H9 (cell line): ENCODE measurements at regions not wholly inside any gene's neighbourhood (a gene's known extent, or its start where the extent isn't known, plus 50 kb on each side); places are given as distances from the start of the nearest gene placed in this dataset.

Experiments used
- DNase-seq: peaks from one replicate; pipeline ENCODE4 v3.0.0-alpha.2; 2017
- H2AFZ ChIP-seq: one replicate; pipeline ENCODE4 v1.6.1; 2013; ENCODE audit warnings: mild to moderate bottlenecking, low read length, control low read depth, moderate library complexity
- H2AK5ac ChIP-seq: 2 replicates; pipeline ENCODE4 v1.6.1; 2013; ENCODE audit warnings: low read length, control low read depth, mixed read lengths; ENCODE audit not compliant: insufficient read length
- H2BK120ac ChIP-seq: one replicate; pipeline ENCODE4 v1.6.1; 2013; ENCODE audit warnings: low read depth, mild to moderate bottlenecking, low read length, control low read depth, inconsistent platforms; ENCODE audit not compliant: poor library complexity, severe bottlenecking
- H2BK12ac ChIP-seq: 2 replicates; pipeline ENCODE4 v1.6.1; 2013; ENCODE audit warnings: low read length, control low read depth, mixed read lengths, low read depth; ENCODE audit not compliant: insufficient read length
- H2BK15ac ChIP-seq: 2 replicates; pipeline ENCODE4 v1.6.1; 2013; ENCODE audit warnings: low read depth, low read length, control low read depth
- H2BK20ac ChIP-seq: one replicate; pipeline ENCODE4 v1.6.1; 2013; ENCODE audit warnings: low read depth, mild to moderate bottlenecking, low read length, control low read depth, inconsistent platforms; ENCODE audit not compliant: poor library complexity, severe bottlenecking
- H2BK5ac ChIP-seq: 2 replicates; pipeline ENCODE4 v1.6.1; 2013; ENCODE audit warnings: low read length, control low read depth, mixed read lengths; ENCODE audit not compliant: insufficient read length
- H3K14ac ChIP-seq: 2 replicates; pipeline ENCODE4 v1.6.1; 2013; ENCODE audit warnings: low read length, control low read depth; ENCODE audit not compliant: insufficient read depth
- H3K18ac ChIP-seq: 2 replicates; pipeline ENCODE4 v1.6.1; 2013; ENCODE audit warnings: low read depth, mild to moderate bottlenecking, mixed read lengths, low read length, control low read depth; ENCODE audit not compliant: insufficient read length
- H3K23ac ChIP-seq: 2 replicates; pipeline ENCODE4 v1.6.1; 2013; ENCODE audit warnings: low read length, control low read depth, mixed read lengths, low read depth; ENCODE audit not compliant: insufficient read length
- H3K23me2 ChIP-seq: 2 replicates; pipeline ENCODE4 v1.6.1; 2013; ENCODE audit warnings: low read depth, mild to moderate bottlenecking, mixed read lengths, low read length, control low read depth; ENCODE audit not compliant: insufficient read length, poor library complexity, severe bottlenecking
- H3K27ac ChIP-seq: 2 replicates; pipeline ENCODE4 v1.5.1; 2013; ENCODE audit warnings: low read length, control low read depth, mixed read lengths, low read depth; ENCODE audit not compliant: insufficient read length
- H3K27me3 ChIP-seq: 2 replicates; pipeline ENCODE4 v1.6.1; 2013; ENCODE audit warnings: low read length, control low read depth, inconsistent platforms; ENCODE audit not compliant: insufficient read depth
- H3K4ac ChIP-seq: 2 replicates; pipeline ENCODE4 v1.6.1; 2013; ENCODE audit warnings: low read depth, mild to moderate bottlenecking, control low read depth, inconsistent platforms, low read length, moderate library complexity
- H3K4me1 ChIP-seq: 2 replicates; pipeline ENCODE4 v1.6.1; 2013; ENCODE audit warnings: low read length, control low read depth, inconsistent platforms; ENCODE audit not compliant: insufficient read depth
- H3K4me2 ChIP-seq: 2 replicates; pipeline ENCODE4 v1.6.1; 2013; ENCODE audit warnings: low read length, control low read depth, mixed read lengths; ENCODE audit not compliant: insufficient read length, insufficient read depth
- H3K56ac ChIP-seq: 2 replicates; pipeline ENCODE4 v1.6.1; 2013; ENCODE audit warnings: low read depth, mild to moderate bottlenecking, mixed read lengths, low read length, control low read depth; ENCODE audit not compliant: insufficient read length
- H3K79me1 ChIP-seq: 2 replicates; pipeline ENCODE4 v1.6.1; 2013; ENCODE audit warnings: low read depth, mild to moderate bottlenecking, moderate library complexity, low read length, control low read depth, inconsistent platforms; ENCODE audit not compliant: insufficient read depth, poor library complexity, severe bottlenecking
- H3K79me2 ChIP-seq: 2 replicates; pipeline ENCODE4 v1.6.1; 2013; ENCODE audit warnings: low read length, control low read depth, inconsistent platforms; ENCODE audit not compliant: insufficient read depth
- H3K9ac ChIP-seq: 2 replicates; pipeline ENCODE4 v1.6.1; 2013; ENCODE audit warnings: low read length, control low read depth, mixed read lengths; ENCODE audit not compliant: insufficient read length; ENCODE audit errors: extremely low read depth
- H3K9me3 ChIP-seq: one replicate; pipeline ENCODE4 v1.6.1; 2013; ENCODE audit warnings: low read depth, low read length, inconsistent platforms; ENCODE audit not compliant: control insufficient read depth
- H3T11ph ChIP-seq: one replicate; pipeline ENCODE4 v1.6.1; 2013; ENCODE audit warnings: mild to moderate bottlenecking, low read length, control low read depth, inconsistent platforms
- H4K20me1 ChIP-seq: one replicate; pipeline ENCODE4 v1.6.1; 2013; ENCODE audit not compliant: control insufficient read depth, insufficient read length, insufficient read depth
- H4K5ac ChIP-seq: 2 replicates; pipeline ENCODE4 v1.6.1; 2013; ENCODE audit warnings: low read depth, mild to moderate bottlenecking, mixed read lengths, low read length, control low read depth; ENCODE audit not compliant: insufficient read length
- H4K8ac ChIP-seq: replicated peaks from 2 replicates; pipeline ENCODE4 v1.6.1; 2013; ENCODE audit warnings: low read length, control low read depth, mixed read lengths, low read depth; ENCODE audit not compliant: insufficient read length
- H4K91ac ChIP-seq: 2 replicates; pipeline ENCODE4 v1.6.1; 2013; ENCODE audit warnings: low read depth, mild to moderate bottlenecking, moderate library complexity, mixed read lengths, low read length, control low read depth; ENCODE audit not compliant: insufficient read length
- H3K27ac Mint-ChIP-seq, 3 experiments: 2 replicates in 2 of 3; 3 replicates in 1 of 3; pipeline ENCODE4 v1.8.0; 2020 to 2021; ENCODE audit warnings: mixed read lengths in 3 of 3, mild to moderate bottlenecking in 1 of 3, moderate library complexity in 1 of 3
- H3K27me3 Mint-ChIP-seq: 2 replicates; pipeline ENCODE4 v1.8.0; 2021; ENCODE audit warnings: low read depth, mild to moderate bottlenecking, moderate library complexity, mixed read lengths
- H3K36me3 Mint-ChIP-seq, 3 experiments: 2 replicates in 2 of 3; 3 replicates in 1 of 3; pipeline ENCODE4 v1.8.0; 2020 to 2021; ENCODE audit warnings: low read depth in 3 of 3, mixed read lengths in 3 of 3; ENCODE audit not compliant: insufficient read depth in 1 of 3
- H3K4me1 Mint-ChIP-seq, 2 experiments: 2 replicates each; pipeline ENCODE4 v1.8.0; 2020; ENCODE audit warnings: mixed read lengths in 2 of 2
- H3K4me3 Mint-ChIP-seq, 2 experiments: 2 replicates in 1 of 2; 3 replicates in 1 of 2; pipeline ENCODE4 v1.8.0; 2020 to 2021; ENCODE audit warnings: mild to moderate bottlenecking in 2 of 2, mixed read lengths in 2 of 2, moderate library complexity in 1 of 2
- H3K9me3 Mint-ChIP-seq, 2 experiments: 2 replicates in 1 of 2; 3 replicates in 1 of 2; pipeline ENCODE4 v1.8.0; 2020; ENCODE audit warnings: mild to moderate bottlenecking in 2 of 2, mixed read lengths in 2 of 2, moderate library complexity in 1 of 2
- CTCF ChIP-seq: fragments of 200-600 bp; sonication (generic); conservative IDR thresholded peaks from 3 replicates; pipeline ENCODE4 v1.8.0; 2021; ENCODE audit warnings: antibody characterized with exemption, mild to moderate bottlenecking

- no peak for TF ChIP-seq CTCF
- H3K27ac ChIP-seq, result no peak overlapping the region
- no peak overlapping the region for H2AK5ac ChIP-seq
- no peaks in the 10 kb centered on the region for H4K20me1 ChIP-seq
- H2BK120ac ChIP-seq, result no peak overlapping the region
- H4K91ac ChIP-seq, result no peak overlapping the region
- H3K4ac ChIP-seq, result no peak overlapping the region
- H3K18ac ChIP-seq, result no peak overlapping the region
- peaks cover 8 to 18% of the 10 kb centered on the region in 2 experiments; a peak in 4 of 5 replicates for H3K9me3 Mint-ChIP-seq
- no peak overlapping the region for H3K23ac ChIP-seq
- H3K4me3 Mint-ChIP-seq, result no peak overlapping the region
- no peak overlapping the region for H3T11ph ChIP-seq
- no peaks in the 10 kb centered on the region for H3K79me1 ChIP-seq
- H3K4me2 ChIP-seq, result no peak overlapping the region
- no peaks in the 10 kb centered on the region for H3K4me1 Mint-ChIP-seq
- no peaks in the 10 kb centered on the region for H3K23me2 ChIP-seq
- H3K27ac Mint-ChIP-seq, result no peak overlapping the region
- no peak overlapping the region for H2AFZ ChIP-seq
- H3K79me2 ChIP-seq, result no peaks in the 10 kb centered on the region
- H2BK5ac ChIP-seq, result no peak overlapping the region
- no peak overlapping the region for H3K14ac ChIP-seq
- H3K27me3 Mint-ChIP-seq, result no peaks in the 10 kb centered on the region
- H4K5ac ChIP-seq, result no peak overlapping the region
- no peaks in the 10 kb centered on the region for H3K27me3 ChIP-seq
- no peaks in the 10 kb centered on the region for H3K4me1 ChIP-seq
- H3K9me3 ChIP-seq, result peaks cover 7% of the 10 kb centered on the region
- no peak overlapping the region for H2BK12ac ChIP-seq
- no peak overlapping the region for H3K56ac ChIP-seq
- H4K8ac ChIP-seq, result no peak overlapping the region
- H3K9ac ChIP-seq, result no peak overlapping the region
- H3K36me3 Mint-ChIP-seq, result peaks cover 0 to 8% (median 4%) of the 10 kb centered on the region in 3 experiments; a peak in 6 of 7 replicates
- H2BK15ac ChIP-seq, result no peak overlapping the region
- no peak for DNase-seq
- no peak overlapping the region for H2BK20ac ChIP-seq
Measured at GRCh38 chr14:84107835-84108343, 1422.1 kb upstream of the FLRT2 start.
